Prostate gland (tissue), 2 donors: ENCODE measurements at regions not wholly inside any gene's neighbourhood (a gene's known extent, or its start where the extent isn't known, plus 50 kb on each side); places are given as distances from the start of the nearest gene placed in this dataset.

Source experiments
- DNase-seq: peaks from one replicate; pipeline ENCODE4 v3.0.0-alpha.2; 2019; ENCODE audit warnings: low spot score
- H3K27ac ChIP-seq, 2 donors: fragments of 200-600 bp; sonication (generic); 2 replicates each; pipeline ENCODE4 v1.5.1; 2017 to 2019
- H3K27me3 ChIP-seq: fragments of 200-600 bp; sonication (generic); replicated peaks from 2 replicates; pipeline ENCODE4 v1.5.1; 2019; ENCODE audit not compliant: insufficient read depth
- H3K36me3 ChIP-seq, 2 donors: fragments of 200-600 bp; sonication (generic); 1 replicate in 1 of 2; 2 replicates in 1 of 2; pipeline versions ENCODE4 v1.5.1 to v1.8.1; 2017 to 2019
- H3K4me1 ChIP-seq: fragments of 200-600 bp; sonication (generic); replicated peaks from 2 replicates; pipeline ENCODE4 v1.5.1; 2019
- H3K4me3 ChIP-seq, 2 donors: fragments of 200-600 bp; sonication (generic); 2 replicates each; pipeline ENCODE4 v1.5.1; 2017 to 2019
- H3K9me3 ChIP-seq: fragments of 200-600 bp; sonication (generic); 2 replicates; pipeline ENCODE4 v1.5.1; 2017
- CTCF ChIP-seq, 4 experiments: fragments of 200-600 bp in 2 of 4; fragments of 450-650 bp in 2 of 4; sonication (generic) in 2 of 4; IDR thresholded peaks; 1 replicate in 3 of 4; 2 replicates in 1 of 4; pipeline ENCODE4 v1.5.1; 2016 to 2019; ENCODE audit warnings: antibody characterized with exemption in 4 of 4, mild to moderate bottlenecking in 2 of 4, moderate library complexity in 2 of 4
- POLR2A ChIP-seq: fragments of 450-650 bp; IDR thresholded peaks from one replicate; pipeline ENCODE4 v1.6.1; 2016; ENCODE audit warnings: antibody characterized with exemption, mild to moderate bottlenecking
- POLR2AphosphoS5 ChIP-seq: sonication (generic); formaldehyde crosslinking; IDR thresholded peaks from one replicate; pipeline ENCODE4 v1.6.1; 2017; ENCODE audit warnings: antibody characterized with exemption
- WGBS: methylation state at CpG from one replicate; pipeline ENCODE4 v1.1.5; 2018; 5-methylcytosine and 5-hydroxymethylcytosine counted together
- intact Hi-C: fragments of 100-400 bp; cut with DNase I; formaldehyde crosslinking; loops from one replicate; pipeline ENCODE4 v1.14.2; 2022

DNA sequence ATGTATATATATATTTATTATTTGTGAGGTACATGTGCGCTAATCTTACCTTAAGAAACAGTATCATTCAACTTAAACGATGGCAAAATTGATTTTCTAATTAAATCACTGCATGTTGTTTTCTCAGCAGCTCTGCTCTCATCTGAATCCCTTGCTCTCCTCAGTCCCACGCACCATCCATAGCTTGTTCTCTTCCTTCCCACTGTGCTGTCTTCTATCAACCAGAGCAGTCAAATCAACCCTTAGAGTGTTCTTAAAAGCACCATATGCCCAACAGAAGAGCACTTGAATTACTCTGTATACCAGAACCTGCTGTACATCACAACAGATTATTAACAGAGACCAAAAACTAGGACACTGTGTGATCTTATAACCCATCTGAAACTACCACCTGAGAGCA is 209.4 kb upstream of the G2E3 start:
- no peak overlapping the region for H3K4me3 ChIP-seq
- no peaks in the 10 kb centered on the region for H3K27me3 ChIP-seq
- intact Hi-C loops = no loop called here
- WGBS = 94% methylated on average over 3 of the region's 3 CpGs
- no peaks in the 10 kb centered on the region for H3K9me3 ChIP-seq
- no peaks in the 10 kb centered on the region for H3K36me3 ChIP-seq
- H3K4me1 ChIP-seq = no peaks in the 10 kb centered on the region
- no peak for TF ChIP-seq CTCF (IDR thresholded peaks at IDR 0.05)
- no peak for TF ChIP-seq POLR2AphosphoS5
- no peak for TF ChIP-seq POLR2A
- H3K27ac ChIP-seq = no peak overlapping the region
- no peak for DNase-seq

GRCh38 chr14:30354439-30354838 is 204.5 kb upstream of the G2E3 start:
- 54% methylated on average over 1 of the region's 1 CpG for WGBS
- no peaks in the 10 kb centered on the region for H3K9me3 ChIP-seq
- H3K27me3 ChIP-seq = no peaks in the 10 kb centered on the region
- intact Hi-C loops = no loop called here
- no peak for DNase-seq
- H3K27ac ChIP-seq = no peak overlapping the region
- no peak for TF ChIP-seq CTCF (IDR thresholded peaks at IDR 0.05)
- no peak for TF ChIP-seq POLR2AphosphoS5
- TF ChIP-seq POLR2A = no peak
- H3K4me3 ChIP-seq = no peak overlapping the region
- H3K4me1 ChIP-seq = no peaks in the 10 kb centered on the region
- no peaks in the 10 kb centered on the region for H3K36me3 ChIP-seq

DNA sequence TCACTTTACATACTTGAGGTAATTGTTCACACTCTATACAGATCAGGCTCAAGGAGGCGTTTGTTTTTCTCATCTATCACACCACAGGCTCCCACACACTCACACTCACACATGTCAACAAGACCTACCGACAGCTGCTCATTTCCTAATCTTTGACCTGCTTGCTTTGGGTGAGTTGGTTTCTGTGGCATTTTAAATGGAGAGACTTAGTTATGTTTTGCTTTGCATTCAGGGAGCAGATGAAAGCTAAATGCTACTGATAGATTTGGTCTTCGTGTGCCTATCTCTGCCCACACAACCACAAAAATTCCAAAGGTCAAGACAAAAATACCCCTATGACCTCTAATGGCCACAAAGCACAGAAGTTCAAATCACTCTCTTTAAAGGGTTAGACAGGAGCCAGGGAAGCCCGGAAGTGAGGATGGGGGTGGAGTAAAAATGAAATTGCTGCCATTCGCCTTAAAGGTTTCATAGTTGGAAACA is 203.5 kb upstream of the G2E3 start:
- H3K9me3 ChIP-seq = no peaks in the 10 kb centered on the region
- TF ChIP-seq POLR2AphosphoS5 = no peak
- no peak for TF ChIP-seq POLR2A
- TF ChIP-seq CTCF (IDR thresholded peaks at IDR 0.05) = no peak
- H3K36me3 ChIP-seq = no peaks in the 10 kb centered on the region
- intact Hi-C loops = no loop called here
- no peaks in the 10 kb centered on the region for H3K4me1 ChIP-seq
- no peaks in the 10 kb centered on the region for H3K27me3 ChIP-seq
- H3K27ac ChIP-seq = no peak overlapping the region
- DNase-seq = no peak
- H3K4me3 ChIP-seq = no peak overlapping the region
- 75% methylated on average over 5 of the region's 5 CpGs for WGBS

- Histone ChIP-seq H3K27ac (no peak overlapping the region), H3K27me3 (no peaks in the 10 kb centered on the region), H3K4me1 (no peaks in the 10 kb centered on the region), H3K4me3 (no peak overlapping the region), H3K9me3 (no peaks in the 10 kb centered on the region), H3K36me3 (no peaks in the 10 kb centered on the region)
- no peak for DNase-seq
- WGBS = 58% methylated on average over 7 of the region's 7 CpGs
- intact Hi-C loops = no loop called here
- TF ChIP-seq CTCF (IDR thresholded peaks at IDR 0.05) (no peak), POLR2A (no peak), POLR2AphosphoS5 (no peak)
These were observed 202.3 kb upstream of the G2E3 start for GRCh38 chr14:30356438-30357202.

- Histone ChIP-seq H3K36me3 (no peaks in the 10 kb centered on the region), H3K4me3 (no peak overlapping the region), H3K9me3 (no peaks in the 10 kb centered on the region), H3K4me1 (no peaks in the 10 kb centered on the region), H3K27me3 (no peaks in the 10 kb centered on the region), H3K27ac (no peak overlapping the region)
- no peak for DNase-seq
- intact Hi-C loops = no loop called here
- 96% methylated on average over 8 of the region's 8 CpGs for whole genome bisulfite sequencing
- TF ChIP-seq POLR2AphosphoS5 = no peak
- TF ChIP-seq POLR2A = no peak
- TF ChIP-seq CTCF (IDR thresholded peaks at IDR 0.05) = no peak
These were observed 201.2 kb upstream of the G2E3 start for GRCh38 chr14:30357791-30358190.
